Stromal cell of bone marrow (primary cell): ENCODE measurements at regions not wholly inside any gene's neighbourhood (a gene's known extent, or its start where the extent isn't known, plus 50 kb on each side); places are given as distances from the start of the nearest gene placed in this dataset.
A peak's percentile ranks its signal among the peaks of the same experiment; 100 is the strongest.

Source experiments
- DNase-seq: peaks from one replicate; pipeline ENCODE4 v3.0.0-alpha.2; 2012; ENCODE audit warnings: low read depth

- DNase-seq = peak; percentile 66
Observed at GRCh38 chr2:217625557-217626169, 377.1 kb downstream of the TNS1 start.

- DNase-seq = no peak
Observed at GRCh38 chr2:217623281-217623912, 379.4 kb downstream of the TNS1 start.

DNA sequence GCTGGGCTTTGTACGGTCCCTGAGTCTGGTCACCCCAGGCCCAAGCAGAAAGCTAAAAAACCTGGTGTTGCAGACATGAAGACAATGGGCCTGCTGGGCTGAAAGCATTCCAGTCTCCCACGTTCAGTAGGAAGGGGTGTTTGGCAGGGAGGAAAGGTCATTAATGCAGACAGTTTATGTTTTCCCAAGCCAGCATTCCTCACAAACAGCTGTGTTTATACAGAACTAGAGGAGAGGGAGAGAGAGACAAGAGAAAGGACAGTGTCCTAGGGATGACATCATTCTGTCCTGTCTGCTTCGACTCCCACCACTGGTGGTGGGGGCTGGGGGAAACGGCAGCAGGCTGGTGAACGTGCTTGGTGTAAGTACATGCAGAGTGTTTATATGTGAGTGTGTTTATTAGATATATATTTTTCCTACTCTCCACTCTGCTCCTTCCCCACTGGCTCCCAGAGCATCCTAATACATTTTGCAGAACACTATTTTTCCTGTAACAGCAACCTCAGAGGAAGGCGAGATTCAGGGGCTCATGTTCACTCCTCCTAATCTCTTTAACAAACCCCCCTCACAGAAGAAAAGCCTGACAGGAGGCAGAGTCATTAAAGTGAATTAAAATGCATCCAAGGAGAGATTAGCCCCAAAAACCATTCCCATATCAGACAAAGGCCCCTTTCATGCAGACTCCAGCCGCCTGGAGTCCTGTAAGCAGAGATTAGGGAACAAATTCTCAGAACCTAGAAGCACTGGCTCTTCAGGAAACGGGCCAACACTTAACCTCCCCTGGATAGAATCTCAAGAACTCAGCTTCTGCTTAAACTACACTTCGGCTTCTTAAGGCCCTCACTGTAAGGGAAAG lies 380.4 kb downstream of the TNS1 start:
- no peak for DNase-seq

- no peak for DNase-seq
Observed at GRCh38 chr2:217621391-217621801, 381.4 kb downstream of the TNS1 start.

GRCh38 chr2:217618744-217619143 lies 384.1 kb downstream of the TNS1 start:
- no peak for DNase-seq

DNA sequence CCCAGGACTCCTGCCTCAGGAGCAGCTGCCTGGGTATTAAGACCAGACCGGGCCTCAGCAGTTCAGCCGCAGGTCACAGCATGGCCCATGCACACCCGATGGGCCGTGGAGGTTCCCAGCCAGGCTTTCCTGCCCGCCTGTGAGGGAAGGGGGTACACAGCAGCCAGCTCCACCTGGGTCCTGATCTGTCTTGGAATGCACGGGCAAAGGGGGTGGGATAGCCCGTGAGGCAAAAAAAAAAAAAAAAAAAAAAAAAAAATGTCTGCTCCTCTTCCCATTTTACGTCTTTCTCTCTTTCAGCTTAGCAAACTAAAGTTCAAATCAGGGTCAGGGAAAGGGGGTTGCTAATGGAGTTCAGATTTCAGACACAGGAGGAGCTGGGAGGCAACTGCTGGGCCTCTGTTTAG lies 385.2 kb downstream of the TNS1 start:
- DNase-seq = no peak

DNA sequence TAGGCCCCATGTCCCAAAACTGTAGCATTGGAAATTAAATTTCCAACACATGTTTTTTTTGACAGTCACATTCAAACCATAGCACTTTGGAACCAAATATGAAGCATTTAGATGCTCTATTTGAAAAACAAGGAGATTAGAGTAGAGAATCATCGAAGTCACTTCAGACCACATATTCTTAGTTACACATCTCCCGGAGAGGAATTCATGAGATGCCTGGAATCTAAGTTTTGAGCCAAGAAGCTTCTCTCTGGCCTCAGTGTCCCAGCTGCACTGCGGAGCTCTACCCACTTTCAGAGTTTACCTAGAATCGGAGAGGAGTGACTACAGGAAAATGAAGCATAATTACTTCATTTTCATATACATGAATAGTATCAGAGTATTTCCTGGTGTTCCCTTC lies 385.9 kb downstream of the TNS1 start:
- DNase-seq = no peak

- DNase-seq = no peak
Observed at GRCh38 chr2:217615171-217615570, 387.6 kb downstream of the TNS1 start.

DNA sequence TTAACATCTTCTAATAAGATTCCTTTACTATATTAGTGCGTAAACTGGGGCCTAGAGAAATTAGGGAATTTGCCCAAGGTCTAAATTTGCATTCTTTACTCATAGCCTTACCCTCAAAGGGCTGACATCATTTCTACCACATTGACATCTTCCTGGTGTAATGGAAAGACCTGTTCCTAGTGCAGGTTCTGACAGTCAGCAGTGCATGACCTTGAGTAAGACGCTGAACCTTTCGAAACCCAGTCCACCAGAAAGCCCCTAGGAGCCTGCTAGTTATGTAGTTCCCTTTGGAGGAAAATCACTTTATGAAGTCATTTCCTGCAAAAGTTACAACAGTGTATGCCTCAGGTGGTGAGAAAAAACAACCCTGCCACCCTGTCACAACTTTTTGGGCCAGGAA lies 388.3 kb downstream of the TNS1 start:
- DNase-seq = no peak

DNA sequence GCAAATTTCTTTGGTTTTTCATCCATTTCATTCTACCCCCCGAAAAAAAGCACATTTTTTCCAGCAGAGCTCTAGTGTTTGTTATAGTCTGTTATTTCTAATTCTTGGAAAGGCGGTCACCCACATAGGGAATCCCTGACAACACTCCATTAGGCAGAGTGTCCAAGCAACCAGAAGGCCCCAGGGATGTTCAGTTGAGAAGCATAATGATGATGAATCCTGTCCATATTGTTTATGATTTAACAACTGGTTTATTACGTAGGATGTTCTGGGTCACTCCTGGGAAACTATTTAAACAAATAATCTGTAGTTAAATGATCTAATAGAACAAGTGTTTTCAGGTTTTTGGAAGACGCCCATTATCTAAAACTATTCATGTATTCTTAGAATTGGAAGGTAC lies 388.7 kb downstream of the TNS1 start:
- DNase-seq = no peak

GRCh38 chr2:217612920-217613319 lies 389.9 kb downstream of the TNS1 start:
- no peak for DNase-seq

DNA sequence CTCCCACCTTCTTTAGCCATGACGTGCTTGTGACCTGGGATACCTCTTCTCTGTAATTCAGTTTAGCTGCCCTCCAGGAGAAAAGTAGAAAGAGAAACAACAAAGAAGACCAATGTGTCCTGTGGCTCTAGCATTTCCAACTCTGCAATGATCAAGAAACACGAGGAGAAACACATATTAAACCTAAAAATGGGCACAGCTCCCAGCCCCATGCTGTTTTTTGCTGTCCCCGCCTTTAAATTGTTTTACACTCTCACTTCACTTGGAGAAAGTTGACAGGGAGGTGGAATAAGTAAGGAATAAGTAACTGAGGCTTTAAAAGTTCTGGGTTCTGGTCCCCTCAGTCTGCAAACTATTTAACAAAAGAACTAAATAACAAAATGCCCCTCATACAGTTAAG lies 390.6 kb downstream of the TNS1 start:
- no peak for DNase-seq

- no peak for DNase-seq
Observed at GRCh38 chr2:217611626-217612127, 391.1 kb downstream of the TNS1 start.

- DNase-seq = no peak
Observed at GRCh38 chr2:217611056-217611455, 391.7 kb downstream of the TNS1 start.

GRCh38 chr2:217610401-217610814 lies 392.4 kb downstream of the TNS1 start:
- DNase-seq = no peak

- DNase-seq = no peak
Observed at GRCh38 chr2:217609952-217610351, 392.8 kb downstream of the TNS1 start.

DNA sequence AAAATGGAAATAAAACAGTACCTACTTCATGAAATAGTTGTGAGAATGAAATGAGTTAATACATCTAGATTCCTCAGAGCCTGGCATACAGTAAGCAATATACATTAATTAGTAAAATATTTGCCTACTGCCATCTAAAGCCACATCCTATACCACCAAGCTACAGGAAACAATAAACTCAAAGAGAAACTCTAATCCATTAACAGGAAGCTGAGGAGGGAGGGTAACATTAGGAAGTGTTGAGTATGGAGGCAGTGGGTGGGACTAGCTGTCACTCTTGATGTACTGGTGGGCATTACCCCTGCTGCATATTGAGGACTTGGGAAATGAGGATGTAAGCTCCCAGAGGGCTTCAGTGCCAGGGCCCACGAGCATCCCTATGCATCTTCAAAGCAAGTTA lies 396.5 kb downstream of the TNS1 start:
- DNase-seq = no peak

DNA sequence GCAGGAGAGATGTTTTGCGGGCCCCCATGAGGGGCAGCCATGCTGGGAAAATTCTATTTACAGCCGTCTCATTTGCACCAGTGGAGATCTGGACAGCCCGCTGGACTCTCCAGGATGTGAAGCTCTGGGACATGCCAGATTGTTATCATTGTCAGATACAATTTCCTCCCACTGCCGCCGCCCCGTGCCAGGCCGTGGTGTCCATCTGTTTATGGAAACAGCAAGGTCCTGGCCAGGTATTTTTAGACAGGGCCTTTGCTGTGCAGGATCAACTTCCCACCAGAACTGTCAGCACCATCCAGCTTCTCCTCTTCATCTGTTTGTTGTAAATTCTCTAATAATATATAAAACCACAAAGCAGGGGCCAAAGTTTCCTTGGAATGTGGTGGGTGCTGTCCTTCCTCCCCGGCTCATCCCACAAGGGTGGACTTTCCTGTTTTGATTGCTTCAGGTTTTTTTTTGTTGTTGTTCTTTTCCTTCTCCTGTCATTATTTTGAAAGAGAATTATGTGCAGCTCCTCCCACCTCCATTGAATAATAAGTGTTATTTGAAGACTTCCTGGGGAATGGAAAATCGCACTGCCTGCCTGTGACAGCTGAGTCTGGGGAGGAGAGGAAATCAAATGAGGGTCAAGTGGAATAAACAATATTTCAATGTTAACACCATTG lies 398.1 kb downstream of the TNS1 start:
- DNase-seq = no peak

DNA sequence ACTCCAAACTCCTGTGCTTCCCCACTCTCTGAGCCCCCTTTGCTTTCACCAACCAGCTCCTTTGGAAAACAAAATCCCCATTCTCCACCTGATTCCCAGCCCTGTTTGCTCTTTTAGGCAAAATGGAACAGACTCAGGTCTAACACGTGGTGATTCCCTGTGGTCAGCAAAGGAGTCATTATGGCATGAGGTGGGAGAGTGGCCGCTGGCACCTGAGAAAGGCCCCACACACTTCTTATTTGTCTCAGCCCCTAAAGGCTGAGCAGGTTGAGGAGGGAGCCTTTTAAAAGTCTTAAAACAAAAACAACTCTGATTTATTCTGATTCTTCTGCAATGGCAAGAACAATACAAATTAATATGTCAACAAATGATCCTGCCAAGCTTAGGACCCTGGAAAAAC lies 401.2 kb downstream of the TNS1 start:
- DNase-seq = no peak

GRCh38 chr2:217599906-217600305 lies 402.9 kb downstream of the TNS1 start:
- DNase-seq = no peak

- DNase-seq = no peak
Observed at GRCh38 chr2:217597681-217598080, 405.1 kb downstream of the TNS1 start.

DNA sequence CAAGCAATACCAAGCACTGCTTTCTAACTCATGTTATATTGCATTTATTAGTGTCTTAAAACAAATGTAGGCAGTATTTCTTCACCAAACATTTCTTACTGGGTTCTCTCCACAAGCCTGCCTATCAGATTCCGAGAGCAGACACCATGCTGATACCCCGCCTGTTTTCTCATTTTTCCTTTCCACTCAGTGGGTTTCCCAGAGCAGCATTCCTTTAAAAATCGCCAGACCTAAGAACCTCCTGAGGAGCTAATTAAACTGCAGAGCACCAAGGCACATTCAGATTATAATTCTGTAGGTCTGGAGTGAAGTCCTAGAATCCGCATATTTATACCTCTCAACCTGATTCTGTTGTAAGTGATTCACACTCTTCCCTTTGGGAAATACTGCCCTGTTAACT lies 405.6 kb downstream of the TNS1 start:
- no peak for DNase-seq

DNA sequence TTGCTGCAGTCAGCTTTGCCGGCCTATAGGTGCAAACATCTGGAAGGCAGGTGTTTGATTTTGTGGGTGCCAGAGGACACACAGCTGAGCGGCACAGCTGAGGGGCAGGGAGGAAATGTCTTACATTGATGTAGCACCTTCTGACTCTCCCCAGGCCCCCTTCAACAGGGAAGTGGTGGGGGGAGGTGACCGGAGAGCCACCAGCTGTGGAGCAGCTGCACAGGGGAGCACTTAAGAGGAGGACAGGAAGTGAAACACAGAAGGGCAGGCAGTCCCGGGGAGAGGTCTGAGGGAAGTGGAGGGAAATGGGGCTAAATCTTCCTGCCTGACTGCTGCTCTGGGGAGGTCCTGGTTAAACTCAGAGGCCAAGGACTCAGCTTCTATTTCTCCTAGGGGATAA lies 409.1 kb downstream of the TNS1 start:
- no peak for DNase-seq
